ENCODE measurements at regions not wholly inside any gene's neighbourhood (a gene's known extent, or its start where the extent isn't known, plus 50 kb on each side); places are given as distances from the start of the nearest gene placed in this dataset.

DNA sequence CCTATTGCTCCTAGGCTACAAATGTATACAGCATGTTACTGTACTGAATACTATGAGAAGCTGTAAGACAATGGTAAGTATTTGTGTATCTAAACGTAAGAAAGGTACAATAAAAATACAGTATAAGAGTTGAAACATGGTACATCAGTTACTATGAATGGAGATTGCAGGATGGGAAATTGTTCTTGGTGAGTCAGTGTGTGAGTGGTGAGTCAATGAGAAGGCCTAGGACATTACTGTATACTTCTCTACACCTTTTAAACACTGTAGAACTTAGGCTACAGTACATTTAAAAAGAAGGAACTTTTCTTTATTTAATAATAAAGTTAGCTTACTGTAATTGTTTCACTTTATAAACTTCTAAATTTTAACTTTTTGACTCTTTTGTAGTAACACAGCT, 2603.2 kb downstream of the PCDH7 start:
- DNase-seq = no peak

DNA sequence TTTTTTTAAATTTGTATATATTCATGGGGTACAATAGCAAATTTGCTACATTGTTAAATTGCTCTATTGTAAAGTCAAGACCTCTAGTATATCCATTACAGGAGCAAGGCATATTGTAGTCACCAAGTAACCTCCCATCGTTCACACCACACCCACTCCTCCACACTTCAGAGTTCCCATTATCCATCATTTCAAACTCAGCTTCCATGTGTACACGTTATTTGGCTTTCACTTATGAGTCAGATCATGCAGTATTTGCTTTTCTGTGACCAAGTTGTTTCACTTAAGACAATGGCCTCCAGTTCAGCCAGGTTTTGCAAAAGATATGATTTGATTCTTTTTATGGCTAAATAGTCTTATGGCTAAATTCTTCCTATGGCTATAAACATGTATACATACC, 2614.2 kb downstream of the PCDH7 start:
- DNase-seq = no peak

DNA sequence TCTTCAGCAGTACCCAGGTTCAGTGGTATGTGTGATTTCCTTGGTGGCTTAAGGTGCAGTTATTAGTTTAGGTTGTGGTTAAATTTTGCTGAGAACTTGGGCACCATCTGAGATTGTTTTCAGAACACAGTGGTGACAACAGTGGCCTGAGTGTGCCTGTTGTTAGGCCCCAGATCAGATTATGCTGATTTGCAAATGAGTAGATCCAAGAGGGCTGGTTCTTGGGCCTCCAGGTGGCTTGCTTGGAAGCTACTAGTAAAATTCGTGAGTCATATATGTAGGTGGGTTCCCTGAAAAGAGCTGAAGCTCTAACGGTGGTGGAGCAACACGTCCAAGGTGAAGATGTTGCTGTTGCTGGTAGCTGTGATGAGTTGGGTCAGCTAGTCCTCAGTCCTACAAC, 2619.6 kb downstream of the PCDH7 start:
- DNase-seq = no peak

DNA sequence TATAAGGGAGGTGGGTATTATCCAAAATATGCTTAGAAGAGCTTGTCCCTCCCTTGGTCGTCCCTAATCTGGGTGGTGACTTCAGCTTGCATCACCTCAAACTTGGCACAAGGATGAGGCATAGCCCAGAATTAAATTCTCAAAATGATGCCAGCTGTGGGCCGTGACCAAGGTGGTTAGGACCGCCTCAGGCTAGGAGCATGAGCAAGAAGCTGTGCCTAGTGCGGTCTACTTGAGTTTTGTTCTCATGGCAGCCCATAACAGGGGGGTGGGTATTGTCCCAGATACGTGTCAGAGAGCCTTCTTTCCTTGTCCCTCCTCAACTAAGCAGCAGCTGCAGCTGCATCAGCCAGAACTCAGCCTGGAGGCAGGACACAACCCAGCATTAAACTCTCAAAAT, 2620.0 kb downstream of the PCDH7 start:
- no peak for DNase-seq

DNA sequence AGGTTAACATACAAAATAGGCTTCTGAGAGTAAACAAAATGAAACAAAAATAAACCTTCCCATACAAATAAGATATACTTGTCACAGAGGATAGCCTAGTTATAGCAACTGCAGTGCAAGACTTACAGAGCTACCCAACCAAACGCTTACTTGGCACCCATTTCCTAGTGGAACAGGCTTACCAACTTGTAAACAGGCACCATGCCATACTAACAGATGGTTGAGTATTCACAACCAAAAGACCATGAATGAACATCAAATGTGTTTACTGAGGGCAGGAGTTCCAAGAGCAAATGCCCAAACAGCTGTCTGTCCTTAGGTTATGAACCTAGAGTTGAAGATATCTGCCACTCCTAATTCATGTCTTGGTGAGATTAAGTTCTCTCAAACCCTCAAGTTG, 2629.2 kb downstream of the PCDH7 start:
- no peak for DNase-seq

DNA sequence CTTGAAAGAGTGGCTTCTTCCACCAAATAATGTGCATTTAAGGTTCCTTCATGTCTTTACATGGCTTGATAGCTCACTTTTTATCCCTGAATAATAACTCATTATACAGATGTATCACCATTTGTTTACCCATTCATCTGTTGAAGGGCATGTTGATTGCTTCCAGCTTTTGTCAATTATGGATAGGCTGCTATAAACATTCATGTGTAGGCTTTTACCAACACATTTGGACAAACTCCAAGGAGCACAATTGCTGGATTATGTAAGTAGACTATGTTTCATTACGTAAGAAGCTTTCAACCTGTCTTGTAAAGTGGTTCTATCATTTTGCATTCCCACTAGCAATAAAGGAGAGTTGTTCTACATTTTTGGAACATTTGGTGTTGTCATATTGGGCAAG, 2637.0 kb downstream of the PCDH7 start:
- no peak for DNase-seq

DNA sequence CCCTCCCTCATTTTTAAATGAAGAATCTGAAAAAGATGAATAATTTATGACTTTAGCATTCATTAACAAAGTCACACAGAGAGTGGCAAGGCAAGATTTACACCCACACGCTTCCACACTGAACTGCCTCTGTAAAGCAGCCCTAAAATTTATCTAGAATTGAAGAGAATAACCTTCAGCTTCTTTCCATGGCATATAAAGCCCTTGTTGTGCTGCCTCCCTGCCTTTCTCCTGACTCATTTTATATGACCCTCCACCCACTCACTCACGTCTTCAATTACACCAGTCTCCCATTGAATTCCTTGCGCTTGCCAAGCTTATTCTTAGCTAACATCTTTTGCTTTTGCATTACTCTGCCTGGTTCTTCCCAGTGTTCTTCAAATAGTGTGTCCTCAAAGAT, 2649.3 kb downstream of the PCDH7 start:
- DNase-seq = peak; percentile 56

DNA sequence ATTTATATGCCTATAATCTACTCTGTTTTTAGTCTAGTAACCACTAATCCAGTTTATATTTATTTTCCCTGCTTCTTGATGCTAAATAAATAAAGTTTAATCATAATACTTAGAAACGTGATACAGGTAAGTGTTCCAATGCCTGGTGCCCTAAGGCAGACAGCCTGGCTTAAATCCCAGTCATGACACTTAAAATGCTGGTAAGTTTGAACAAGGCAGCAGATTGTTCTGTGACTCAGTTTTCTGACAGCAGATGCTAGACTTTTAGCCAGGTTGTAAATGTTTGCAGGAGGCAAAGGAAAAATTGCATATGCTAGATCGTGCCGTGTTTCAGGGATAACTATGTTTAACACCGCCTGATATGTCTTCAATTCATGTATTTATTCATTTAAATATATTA, 2661.6 kb downstream of the PCDH7 start:
- DNase-seq = peak; percentile 4

DNA sequence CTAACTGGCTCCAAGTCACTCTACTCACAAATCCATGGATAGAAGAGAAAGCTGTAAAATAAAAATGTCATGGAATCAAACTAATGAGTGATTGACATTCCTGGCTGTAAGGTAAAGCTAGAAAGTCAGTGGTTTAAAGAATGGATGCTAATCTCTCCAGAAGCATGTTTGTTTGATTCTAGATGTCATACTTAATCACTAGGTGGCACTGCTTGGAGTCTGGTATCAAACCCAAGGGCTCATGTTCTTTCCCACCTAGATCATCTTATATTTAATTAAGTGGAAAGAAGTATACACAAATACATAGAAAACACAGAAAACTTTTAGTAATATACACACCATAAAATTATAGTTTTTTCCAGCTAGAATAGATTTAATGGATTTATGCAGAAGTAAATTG, 2666.6 kb downstream of the PCDH7 start:
- DNase-seq = no peak

DNA sequence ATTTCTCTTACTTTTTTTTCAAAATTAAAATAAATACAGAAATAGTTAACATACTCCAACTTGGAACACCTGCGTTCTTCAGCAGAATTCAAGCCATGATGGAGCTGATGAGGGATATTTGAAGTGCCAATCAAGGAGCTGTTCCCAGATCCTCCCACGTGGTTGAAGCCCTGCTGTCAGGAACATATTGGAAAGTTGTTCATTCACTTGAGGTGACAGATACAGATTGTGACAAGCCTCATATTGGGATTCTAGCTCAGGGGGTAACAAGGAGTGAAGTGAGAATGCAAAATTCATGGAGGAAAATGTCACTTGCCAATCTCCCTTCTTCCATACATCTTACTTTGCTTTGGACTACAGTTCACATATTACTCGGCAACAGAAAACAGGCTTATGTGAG, 2670.8 kb downstream of the PCDH7 start:
- DNase-seq = no peak

DNA sequence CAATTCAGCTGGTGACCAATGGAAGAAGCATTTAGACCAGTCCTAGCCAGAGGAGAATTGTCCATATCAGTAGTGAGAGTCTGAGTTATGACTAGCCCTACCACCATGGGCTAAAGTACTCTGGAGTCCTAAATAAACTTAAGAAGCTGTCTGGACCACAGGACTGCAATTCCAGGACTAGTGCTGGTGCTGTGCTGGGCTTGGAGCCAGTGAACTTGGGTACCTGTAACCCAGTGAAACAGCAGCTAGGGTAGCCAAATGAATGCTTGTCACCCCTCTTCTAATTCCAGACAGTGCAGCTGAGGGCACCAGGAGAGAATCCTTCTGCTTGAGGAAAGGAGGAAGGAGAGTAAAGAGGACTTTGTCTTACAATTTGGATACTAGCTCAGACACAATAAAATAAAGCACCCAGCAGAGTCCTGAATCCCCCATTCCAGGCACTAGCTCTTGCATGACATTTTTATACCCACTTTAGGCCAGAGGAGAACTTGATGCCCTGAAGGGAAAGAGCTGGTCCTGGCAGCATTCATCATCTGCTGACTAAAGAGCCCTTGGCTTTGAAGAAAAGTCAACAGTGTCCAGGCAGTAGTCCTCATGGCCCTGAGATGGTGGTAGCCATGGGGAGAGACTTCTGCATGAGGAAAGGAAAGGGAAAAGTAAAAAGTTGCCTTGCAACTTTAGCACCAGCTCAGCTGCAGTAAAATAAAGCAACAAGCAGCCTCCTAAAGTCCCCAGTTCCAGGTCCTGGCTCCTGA, 2675.7 kb downstream of the PCDH7 start:
- no peak for DNase-seq

DNA sequence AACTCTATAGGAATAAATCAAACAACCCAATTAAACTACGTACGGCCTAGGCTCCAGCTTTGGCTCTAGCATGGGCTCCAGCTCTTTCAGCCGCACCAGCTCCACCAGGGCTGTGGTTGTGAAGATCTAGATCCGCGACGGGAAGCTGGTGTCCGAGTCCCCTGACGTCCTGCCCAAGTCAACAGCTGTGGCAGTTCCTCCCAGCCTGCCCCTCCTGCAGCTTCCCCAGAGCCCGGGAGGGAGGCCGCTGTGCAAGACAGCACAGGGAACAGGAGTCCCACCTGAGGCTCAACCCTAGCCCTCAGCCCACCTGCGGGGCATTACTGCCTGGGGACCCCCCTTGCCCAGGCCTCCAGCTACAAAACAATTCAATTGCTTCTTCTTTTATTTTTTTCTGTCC, 2680.3 kb downstream of the PCDH7 start:
- no peak for DNase-seq

DNA sequence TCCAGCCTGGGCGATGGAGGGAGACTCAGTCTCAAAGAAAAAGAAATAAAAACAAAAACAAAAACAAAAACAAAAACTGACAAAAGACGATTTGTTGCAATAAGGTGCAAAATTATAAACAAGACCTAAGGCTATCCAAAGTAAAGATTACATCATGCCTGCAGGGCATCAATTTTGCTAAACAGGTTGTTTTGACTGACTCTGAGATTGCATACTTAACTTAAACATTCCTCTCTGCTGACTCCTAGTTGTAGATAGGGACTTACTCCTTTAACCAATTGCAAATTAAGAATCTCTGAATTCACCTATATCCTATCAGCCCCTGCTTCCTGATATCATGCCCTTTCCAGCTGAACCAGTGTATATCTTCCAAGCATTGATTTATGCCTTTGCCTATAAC, 2687.3 kb downstream of the PCDH7 start:
- DNase-seq = peak; percentile 4

DNA sequence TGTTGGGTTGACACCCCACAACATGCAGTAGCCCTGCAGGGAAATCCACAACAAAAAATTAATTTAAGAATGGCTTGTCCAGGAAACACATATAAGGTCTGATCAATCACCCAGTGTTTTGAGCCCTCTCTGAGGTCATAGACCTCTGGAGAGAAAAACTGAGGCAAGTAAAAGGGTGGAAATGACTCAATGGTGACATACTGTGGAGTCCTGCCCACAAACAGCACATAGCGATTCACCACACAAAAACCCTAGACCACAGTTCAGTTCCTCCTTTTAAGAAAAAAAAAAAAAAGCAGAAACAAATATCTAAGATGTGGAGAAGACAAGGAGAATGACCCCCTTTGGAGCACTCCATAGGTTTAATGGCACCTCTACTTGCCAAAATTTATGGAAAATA, 2691.0 kb downstream of the PCDH7 start:
- DNase-seq = peak; percentile 29

DNA sequence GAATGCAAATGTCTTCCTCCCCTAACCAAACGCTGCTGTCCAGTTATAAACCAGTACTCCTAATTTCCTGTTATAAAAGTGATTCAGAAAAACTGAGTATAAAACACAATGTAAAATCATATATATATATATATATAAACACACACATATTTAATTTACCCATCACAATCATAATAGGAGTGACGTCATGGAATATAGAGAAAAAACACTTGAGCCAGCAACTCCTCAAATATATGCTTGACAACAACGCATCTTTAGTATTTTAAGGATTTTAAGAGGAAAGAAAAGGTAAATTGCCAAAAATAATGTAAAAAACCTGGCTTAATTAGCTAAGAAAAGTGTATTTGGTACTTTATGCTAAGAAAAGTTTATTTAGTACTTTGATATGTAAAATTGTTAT, 2701.7 kb downstream of the PCDH7 start:
- DNase-seq = no peak

DNA sequence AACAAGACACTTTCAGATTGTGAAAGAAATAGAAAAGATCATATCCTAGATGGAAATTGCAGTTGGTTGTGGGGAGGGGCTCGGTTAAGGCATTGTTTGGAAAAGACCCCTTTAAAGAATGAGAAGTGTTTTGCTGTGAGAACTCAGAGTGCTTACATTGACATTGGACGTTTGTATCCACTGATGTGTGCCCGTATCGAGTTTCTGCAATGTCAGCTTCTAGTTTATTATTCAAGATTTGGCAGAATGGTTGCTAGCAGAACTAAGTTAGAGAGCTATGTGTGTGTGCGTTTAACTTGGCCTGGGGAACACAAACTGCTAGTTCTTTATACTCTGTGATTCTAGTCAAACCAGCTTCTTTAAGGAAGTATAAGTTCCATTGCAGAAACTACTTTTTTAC, 2702.5 kb downstream of the PCDH7 start:
- DNase-seq = no peak

DNA sequence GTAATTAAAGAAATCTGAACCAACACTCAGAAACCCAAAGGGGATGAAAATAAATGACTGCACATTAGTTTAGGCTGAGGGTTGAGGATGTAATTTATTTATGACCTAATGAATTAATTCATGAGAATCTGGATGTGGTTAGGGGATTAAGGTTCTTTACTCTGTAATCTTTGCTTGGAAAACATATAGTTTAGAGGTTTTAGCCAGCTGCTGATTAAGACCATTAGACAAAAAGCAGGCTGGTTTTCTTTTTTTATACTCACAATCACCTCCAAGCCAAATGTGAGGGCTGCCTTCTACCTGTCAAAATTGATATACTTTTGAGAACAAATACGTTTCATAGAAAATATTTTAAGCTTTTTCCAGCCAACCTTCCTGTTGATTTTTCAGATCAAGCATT, 2705.8 kb downstream of the PCDH7 start:
- DNase-seq = no peak

DNA sequence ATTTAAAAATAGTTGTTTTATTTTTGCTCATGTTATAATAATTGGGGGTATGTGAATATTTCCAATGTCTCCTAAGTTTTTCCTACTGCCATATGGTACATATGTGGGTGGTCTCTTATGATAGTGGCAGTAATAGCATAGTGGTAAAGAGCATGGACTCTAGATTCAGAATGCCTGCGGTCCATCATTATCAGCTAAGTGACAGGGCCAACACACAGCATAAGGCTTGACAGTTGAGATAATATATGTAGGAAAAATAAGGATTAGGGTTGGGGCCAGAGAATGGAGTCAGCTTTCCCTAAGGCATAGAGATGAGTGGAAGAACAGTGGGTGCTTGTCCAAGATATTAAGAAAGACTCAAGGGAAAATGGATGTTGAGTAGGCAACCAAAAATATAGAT, 2707.5 kb downstream of the PCDH7 start:
- DNase-seq = no peak

DNA sequence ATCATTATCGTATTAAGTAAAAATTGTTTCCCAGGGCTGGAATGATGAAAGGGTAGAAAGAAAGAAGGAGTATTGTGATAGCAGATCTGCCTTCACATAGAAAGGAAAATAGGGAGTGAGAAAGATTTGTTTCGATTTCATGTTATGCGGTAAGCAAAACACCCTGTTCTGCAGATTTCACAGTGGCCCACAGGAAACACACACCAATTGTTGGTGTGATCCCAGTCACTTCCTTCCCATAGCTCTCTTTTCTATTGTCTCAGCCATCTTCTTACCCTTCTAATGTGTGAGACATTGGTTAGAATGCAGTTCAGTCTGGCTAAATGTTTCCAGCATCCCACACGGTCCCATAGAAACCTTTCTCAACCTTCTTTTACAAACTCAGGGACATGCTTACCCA, 2709.8 kb downstream of the PCDH7 start:
- no peak for DNase-seq

DNA sequence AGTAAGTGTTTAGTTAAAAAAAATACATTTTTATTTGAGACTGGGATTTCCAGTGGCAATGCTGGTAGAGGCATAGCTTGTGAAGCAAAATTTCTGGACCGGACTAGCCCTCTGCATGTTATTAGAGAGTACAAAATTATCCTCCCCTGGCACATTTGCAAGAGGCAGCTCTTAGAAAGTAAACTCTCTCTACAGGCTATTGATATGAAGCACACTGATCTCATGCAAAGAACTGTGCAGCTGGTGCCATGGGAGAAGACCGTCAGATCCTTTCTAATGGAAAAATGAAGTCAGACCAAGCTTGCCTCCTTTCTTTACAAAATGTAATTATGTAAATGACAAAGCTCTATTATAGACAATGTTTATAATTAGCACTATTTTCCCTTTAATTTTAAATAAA, 2717.2 kb downstream of the PCDH7 start:
- DNase-seq = no peak

DNA sequence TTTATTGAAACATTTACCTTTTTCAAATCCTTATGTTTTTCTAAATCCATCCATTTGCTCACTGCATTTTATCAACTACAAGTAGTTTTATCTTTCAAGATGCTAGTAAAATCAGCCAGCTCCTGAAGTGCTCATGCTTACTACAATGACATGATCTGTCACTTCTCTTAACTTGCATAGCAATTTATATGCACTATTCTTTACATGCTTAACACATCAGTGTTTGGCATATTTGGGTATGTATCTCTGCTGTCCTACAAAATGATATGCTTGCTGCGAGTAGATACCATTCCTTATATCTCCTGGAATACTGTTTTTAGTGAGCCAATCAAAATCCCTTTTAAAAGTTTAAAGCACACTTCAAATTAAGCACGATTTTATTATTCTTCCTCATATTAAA, 2726.8 kb downstream of the PCDH7 start:
- no peak for DNase-seq

DNA sequence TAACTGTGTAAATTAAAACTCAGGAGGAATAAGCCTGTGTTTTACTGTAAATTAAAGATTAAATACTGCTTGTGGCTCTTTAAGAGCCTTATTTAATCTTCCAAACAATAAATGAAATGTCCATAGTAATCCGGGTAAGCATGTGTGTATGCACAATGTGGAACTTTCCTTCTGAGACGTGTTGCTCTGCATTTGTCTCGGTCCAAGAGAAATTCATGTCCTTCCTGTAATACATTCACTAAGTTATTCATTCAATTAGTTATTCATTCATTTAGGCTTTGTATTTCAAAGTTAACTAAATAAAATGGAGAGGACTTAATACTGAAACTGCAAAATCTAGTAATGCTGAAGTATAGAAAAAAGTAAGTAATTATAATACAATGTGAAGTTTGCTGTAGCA, 2728.8 kb downstream of the PCDH7 start:
- no peak for DNase-seq

DNA sequence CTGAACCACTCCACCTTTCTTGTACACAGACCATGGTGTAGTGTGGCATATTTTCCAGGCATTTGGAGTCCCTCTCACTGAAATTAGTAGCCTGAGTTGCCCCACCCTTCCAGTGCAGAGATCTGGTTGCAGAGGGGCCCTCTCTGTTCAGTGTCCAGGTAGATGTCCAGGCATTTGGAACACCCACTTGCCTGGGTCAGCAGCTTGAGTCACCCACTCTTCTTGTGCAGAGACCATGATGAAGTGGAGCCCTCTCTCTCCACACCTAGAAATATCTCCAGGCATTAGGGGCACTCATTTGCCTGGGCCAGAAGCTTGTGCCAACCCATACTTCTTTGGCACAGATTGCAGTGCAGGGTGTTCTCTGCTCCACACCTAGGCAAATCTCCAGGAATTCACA, 2733.3 kb downstream of the PCDH7 start:
- DNase-seq = no peak

DNA sequence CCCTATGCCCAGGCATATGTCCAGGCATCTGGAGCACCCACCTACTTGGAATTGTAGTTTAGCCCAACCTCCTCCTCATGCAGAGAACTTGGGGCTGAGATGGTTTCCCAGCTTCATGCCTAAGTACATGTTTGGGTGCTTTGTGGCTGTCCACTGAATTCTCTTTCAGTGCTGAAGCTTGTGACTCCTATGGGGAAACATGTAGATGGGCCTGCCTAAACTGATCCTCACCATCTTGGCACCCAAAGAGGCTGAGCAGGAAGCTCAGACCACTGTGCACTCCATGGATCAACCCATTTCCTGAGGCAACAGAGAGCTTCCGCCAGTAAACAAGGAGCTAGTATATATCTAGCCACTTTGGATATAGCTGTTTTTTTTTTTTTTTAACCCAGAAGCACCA, 2733.7 kb downstream of the PCDH7 start:
- DNase-seq = no peak

DNA sequence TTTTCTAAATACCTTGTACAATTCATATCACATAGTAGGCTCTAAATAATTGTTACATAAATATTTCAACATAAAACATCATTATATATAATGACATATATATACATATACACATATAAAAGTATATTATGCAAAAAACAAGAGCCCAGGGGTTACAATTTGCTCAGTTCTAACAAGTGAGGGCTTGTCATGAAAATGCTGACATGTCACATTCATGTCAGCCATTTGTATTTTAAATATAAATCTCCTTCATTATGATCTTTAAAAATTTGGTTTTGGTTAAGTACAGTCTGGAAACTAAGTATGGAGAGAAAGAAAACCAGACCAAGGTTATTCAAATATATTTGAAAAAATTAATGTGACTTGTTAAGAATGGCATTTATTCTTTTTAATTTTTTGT, 2745.4 kb downstream of the PCDH7 start:
- no peak for DNase-seq

DNA sequence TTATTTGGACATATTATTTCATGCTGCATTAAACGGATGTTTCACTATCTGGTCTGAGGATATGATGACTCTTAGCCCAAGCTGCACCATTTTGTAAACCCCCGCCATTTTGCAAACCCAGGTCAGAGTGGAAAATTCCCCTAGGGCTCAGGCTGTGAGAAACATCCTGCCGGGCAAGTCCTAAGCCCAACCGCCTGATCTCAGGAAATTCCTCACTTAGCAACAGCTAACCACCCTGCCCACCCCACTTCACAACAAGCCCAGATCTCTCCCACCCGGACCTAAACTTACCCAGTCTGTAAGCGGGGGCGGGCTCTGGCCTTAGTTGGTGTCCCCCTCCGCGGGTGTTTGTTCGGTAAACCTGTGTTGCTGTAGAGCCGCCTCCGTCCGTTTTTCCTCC, 2747.1 kb downstream of the PCDH7 start:
- no peak for DNase-seq

Measured in EL (cell line).